Left lung (tissue), 4 donors: ENCODE measurements at regions not wholly inside any gene's neighbourhood (a gene's known extent, or its start where the extent isn't known, plus 50 kb on each side); places are given as distances from the start of the nearest gene placed in this dataset.

ENCODE experiments used
- ATAC-seq: fragments of 200-7000 bp; cut with Tn5 transposase; one replicate; pipeline ENCODE4 v1.9.1; 2020; ENCODE audit warnings: moderate library complexity
- DNase-seq, 4 donors: peaks; one replicate each; pipeline ENCODE4 v3.0.0-alpha.2; 2013 to 2020
- H3K27ac ChIP-seq, 2 donors: fragments of 200-600 bp; sonication (generic) in 1 of 2; one replicate each; pipeline versions ENCODE4 v1.5.0 to v1.8.0; 2020 to 2021
- H3K27me3 ChIP-seq, 2 donors: fragments of 200-600 bp; sonication (generic) in 1 of 2; one replicate each; pipeline versions ENCODE4 v1.5.0 to v1.8.0; 2020 to 2021
- H3K36me3 ChIP-seq, 2 donors: fragments of 200-600 bp; sonication (generic) in 1 of 2; one replicate each; pipeline versions ENCODE4 v1.5.0 to v1.8.0; 2020 to 2021
- H3K4me1 ChIP-seq, 2 donors: fragments of 200-600 bp; one replicate each; pipeline ENCODE4 v1.8.0; 2021
- H3K4me3 ChIP-seq, 2 donors: fragments of 200-600 bp; sonication (generic) in 1 of 2; one replicate each; pipeline versions ENCODE4 v1.5.0 to v1.8.0; 2020 to 2021; ENCODE audit warnings: mild to moderate bottlenecking in 1 of 2
- H3K9me3 ChIP-seq, 2 donors: fragments of 200-600 bp; sonication (generic) in 1 of 2; one replicate each; pipeline versions ENCODE4 v1.5.0 to v1.8.0; 2020 to 2021
- CTCF ChIP-seq, 2 donors: fragments of 200-600 bp; sonication (generic) in 1 of 2; IDR thresholded peaks; one replicate each; pipeline versions ENCODE4 v1.5.0 to v1.8.0; 2021; ENCODE audit warnings: antibody characterized with exemption in 2 of 2
- intact Hi-C, 2 donors: fragments of 100-400 bp; cut with DNase I; formaldehyde crosslinking; loops; one replicate each; pipeline versions ENCODE4 v1.11.2 to v1.14.2; 2022
- donor health status: DM: no; HTN: yes; CAD: no.
- donor health status: DM: no; HTN: no; CAD: no.

DNA sequence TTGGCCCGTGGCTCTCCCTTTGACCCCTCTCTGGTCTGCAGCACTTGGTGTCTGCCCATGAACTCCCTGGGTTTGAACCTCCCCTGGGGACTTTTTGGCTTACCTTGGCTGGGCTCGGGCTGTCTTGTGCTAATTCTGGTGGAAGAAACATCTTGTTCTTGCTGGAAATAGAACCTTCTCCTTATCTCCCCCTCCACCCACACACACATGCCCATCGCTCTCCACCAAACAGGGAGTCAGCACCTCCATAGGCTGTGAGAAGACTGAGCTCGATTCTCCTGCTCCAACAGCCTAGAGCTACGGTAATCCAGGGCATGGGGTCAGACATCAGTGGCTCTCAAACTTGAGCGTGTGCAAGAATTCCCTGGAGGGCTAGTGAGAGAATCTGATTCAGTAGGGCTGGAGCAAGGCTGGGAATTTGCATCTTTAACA lies 114.4 kb upstream of the SLC22A23 start:
- H3K36me3 ChIP-seq, result no peaks in the 10 kb centered on the region
- no peaks in the 10 kb centered on the region for H3K27me3 ChIP-seq
- DNase-seq (no peak), ATAC-seq (no peak)
- H3K4me3 ChIP-seq, result no peak overlapping the region
- intact Hi-C loops, result no loop called here
- no peak overlapping the region for H3K27ac ChIP-seq
- no peaks in the 10 kb centered on the region for H3K9me3 ChIP-seq
- no peaks in the 10 kb centered on the region for H3K4me1 ChIP-seq
- no peak for TF ChIP-seq CTCF (IDR thresholded peaks at IDR 0.05)

GRCh38 chr6:3569816-3570215 lies 113.0 kb upstream of the SLC22A23 start:
- no peak overlapping the region for H3K27ac ChIP-seq
- H3K4me1 ChIP-seq, result no peaks in the 10 kb centered on the region
- no peaks in the 10 kb centered on the region for H3K36me3 ChIP-seq
- DNase-seq, result no peak
- intact Hi-C loops, result no loop called here
- ATAC-seq, result no peak
- H3K4me3 ChIP-seq, result no peak overlapping the region
- H3K27me3 ChIP-seq, result no peaks in the 10 kb centered on the region
- peaks cover 0 to 3% of the 10 kb centered on the region in 2 donors for H3K9me3 ChIP-seq
- no peak for TF ChIP-seq CTCF (IDR thresholded peaks at IDR 0.05)

GRCh38 chr6:3568396-3569082 lies 111.7 kb upstream of the SLC22A23 start:
- no peak for TF ChIP-seq CTCF (IDR thresholded peaks at IDR 0.05)
- DNase-seq (no peak), ATAC-seq (no peak)
- intact Hi-C loops, result no loop called here
- Histone ChIP-seq H3K36me3 (no peaks in the 10 kb centered on the region), H3K27ac (no peak overlapping the region), H3K9me3 (peaks cover 0 to 7% of the 10 kb centered on the region in 2 donors), H3K4me1 (no peaks in the 10 kb centered on the region), H3K27me3 (no peaks in the 10 kb centered on the region), H3K4me3 (no peak overlapping the region)

GRCh38 chr6:3566812-3567211 lies 110.0 kb upstream of the SLC22A23 start:
- Histone ChIP-seq H3K27me3 (no peaks in the 10 kb centered on the region), H3K4me3 (no peak overlapping the region), H3K9me3 (peaks cover 0 to 7% of the 10 kb centered on the region in 2 donors), H3K4me1 (no peaks in the 10 kb centered on the region), H3K36me3 (no peaks in the 10 kb centered on the region), H3K27ac (no peak overlapping the region)
- DNase-seq (no peak), ATAC-seq (no peak)
- intact Hi-C loops, result no loop called here
- TF ChIP-seq CTCF (IDR thresholded peaks at IDR 0.05), result no peak

- DNase-seq, result peak in 1 of 4 donors; percentile 13
- H3K27ac ChIP-seq, result no peak overlapping the region
- intact Hi-C loops, result no loop called here
- H3K36me3 ChIP-seq, result no peaks in the 10 kb centered on the region
- H3K27me3 ChIP-seq, result no peaks in the 10 kb centered on the region
- no peak for TF ChIP-seq CTCF (IDR thresholded peaks at IDR 0.05)
- peaks cover 0 to 7% of the 10 kb centered on the region in 2 donors for H3K9me3 ChIP-seq
- H3K4me3 ChIP-seq, result no peak overlapping the region
- H3K4me1 ChIP-seq, result no peaks in the 10 kb centered on the region
- peak; percentile 84 for ATAC-seq
Observed at GRCh38 chr6:3565291-3565690, 108.4 kb upstream of the SLC22A23 start.
